MM.1S (cell line): ENCODE measurements at regions not wholly inside any gene's neighbourhood (a gene's known extent, or its start where the extent isn't known, plus 50 kb on each side); places are given as distances from the start of the nearest gene placed in this dataset.

ENCODE experiments used
- CTCF ChIP-seq: fragments of 300-600 bp; sonication (generic); IDR thresholded peaks from 2 replicates; pipeline ENCODE4 v1.5.1; 2016; ENCODE audit warnings: antibody characterized with exemption, low read length, mixed read lengths
- EZH2 ChIP-seq: fragments of 300-600 bp; sonication (generic); optimal IDR thresholded peaks from 2 replicates; pipeline ENCODE3; 2017; ENCODE audit warnings: low read depth, mild to moderate bottlenecking, antibody characterized with exemption, low read length, mixed read lengths
- EZH2phosphoT487 ChIP-seq: fragments of 300-600 bp; sonication (generic); IDR thresholded peaks from 2 replicates; pipeline ENCODE4 v1.6.1; 2018; ENCODE audit warnings: antibody characterized with exemption, low read length

DNA sequence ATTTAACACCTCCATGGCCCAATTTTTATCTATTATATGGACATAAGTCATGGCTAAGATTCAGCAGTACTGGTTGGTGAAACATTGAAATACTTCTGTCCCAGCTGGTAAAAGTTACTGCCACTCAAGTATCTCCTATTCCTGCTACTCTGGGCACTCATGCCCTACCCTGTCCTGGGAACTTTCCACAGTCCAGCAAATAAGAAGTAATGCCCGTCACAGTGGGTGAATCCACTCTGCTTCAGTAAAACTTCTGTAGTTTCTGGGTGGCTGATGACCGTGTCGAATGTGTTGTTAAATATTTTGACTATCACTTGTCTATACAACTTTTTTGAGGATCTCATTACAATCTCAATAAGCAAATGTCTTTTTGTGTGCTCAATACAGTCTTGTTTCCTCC lies 209.3 kb upstream of the IGF1 start:
- no peak for TF ChIP-seq CTCF
- TF ChIP-seq EZH2, result no peak
- no peak for TF ChIP-seq EZH2phosphoT487
